ENCODE measurements at regions not wholly inside any gene's neighbourhood (a gene's known extent, or its start where the extent isn't known, plus 50 kb on each side); places are given as distances from the start of the nearest gene placed in this dataset.

- TF ChIP-seq, protein P1, sequence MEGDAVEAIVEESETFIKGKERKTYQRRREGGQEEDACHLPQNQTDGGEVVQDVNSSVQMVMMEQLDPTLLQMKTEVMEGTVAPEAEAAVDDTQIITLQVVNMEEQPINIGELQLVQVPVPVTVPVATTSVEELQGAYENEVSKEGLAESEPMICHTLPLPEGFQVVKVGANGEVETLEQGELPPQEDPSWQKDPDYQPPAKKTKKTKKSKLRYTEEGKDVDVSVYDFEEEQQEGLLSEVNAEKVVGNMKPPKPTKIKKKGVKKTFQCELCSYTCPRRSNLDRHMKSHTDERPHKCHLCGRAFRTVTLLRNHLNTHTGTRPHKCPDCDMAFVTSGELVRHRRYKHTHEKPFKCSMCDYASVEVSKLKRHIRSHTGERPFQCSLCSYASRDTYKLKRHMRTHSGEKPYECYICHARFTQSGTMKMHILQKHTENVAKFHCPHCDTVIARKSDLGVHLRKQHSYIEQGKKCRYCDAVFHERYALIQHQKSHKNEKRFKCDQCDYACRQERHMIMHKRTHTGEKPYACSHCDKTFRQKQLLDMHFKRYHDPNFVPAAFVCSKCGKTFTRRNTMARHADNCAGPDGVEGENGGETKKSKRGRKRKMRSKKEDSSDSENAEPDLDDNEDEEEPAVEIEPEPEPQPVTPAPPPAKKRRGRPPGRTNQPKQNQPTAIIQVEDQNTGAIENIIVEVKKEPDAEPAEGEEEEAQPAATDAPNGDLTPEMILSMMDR (IDR thresholded peaks at IDR 0.05) = no peak
- TF ChIP-seq POLR2A (IDR thresholded peaks at IDR 0.05) = no peak
Observed at GRCh38 chr2:104976603-104977120, 61.2 kb upstream of the MRPS9 start.
